ENCODE measurements at regions not wholly inside any gene's neighbourhood (a gene's known extent, or its start where the extent isn't known, plus 50 kb on each side); places are given as distances from the start of the nearest gene placed in this dataset.

- DNase-seq = peak; percentile 30
Observed at GRCh38 chr1:121117622-121118479, 66.3 kb downstream of the FAM72B start.

All from fibroblast of skin of right quadriceps (primary cell).